DMS 273 (cell line): ENCODE measurements at regions not wholly inside any gene's neighbourhood (a gene's known extent, or its start where the extent isn't known, plus 50 kb on each side); places are given as distances from the start of the nearest gene placed in this dataset.
"Not testable (repeated sequence)": the region's sequence is repeated elsewhere in the genome, so short reads cannot be mapped to it uniquely, and the experiment has no call there.

Experiments used
- DNase-seq: peaks from one replicate; lab custom pipeline; 2025; ENCODE audit not compliant: unreplicated experiment; lab: John Stamatoyannopoulos, UW

DNA sequence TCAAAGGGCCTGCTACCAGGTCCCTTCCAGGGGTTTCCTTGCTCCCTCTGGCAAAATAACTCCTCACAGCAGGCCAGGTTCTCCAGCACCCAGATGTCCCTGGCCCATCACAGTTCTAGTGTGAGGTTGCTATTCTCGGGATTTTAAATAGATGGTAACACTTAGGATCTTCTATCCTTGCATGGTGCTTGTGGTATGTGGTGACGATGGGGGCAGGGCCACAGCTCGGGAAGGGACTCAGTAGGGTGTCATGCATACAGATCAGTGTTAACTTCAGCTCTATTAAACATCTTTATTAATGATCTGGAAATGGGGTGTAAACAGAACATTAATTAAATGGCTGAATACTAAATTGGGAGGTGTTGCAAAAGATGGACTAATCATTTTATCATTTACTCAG, 323.8 kb downstream of the QKI start:
- DNase-seq: no peak

DNA sequence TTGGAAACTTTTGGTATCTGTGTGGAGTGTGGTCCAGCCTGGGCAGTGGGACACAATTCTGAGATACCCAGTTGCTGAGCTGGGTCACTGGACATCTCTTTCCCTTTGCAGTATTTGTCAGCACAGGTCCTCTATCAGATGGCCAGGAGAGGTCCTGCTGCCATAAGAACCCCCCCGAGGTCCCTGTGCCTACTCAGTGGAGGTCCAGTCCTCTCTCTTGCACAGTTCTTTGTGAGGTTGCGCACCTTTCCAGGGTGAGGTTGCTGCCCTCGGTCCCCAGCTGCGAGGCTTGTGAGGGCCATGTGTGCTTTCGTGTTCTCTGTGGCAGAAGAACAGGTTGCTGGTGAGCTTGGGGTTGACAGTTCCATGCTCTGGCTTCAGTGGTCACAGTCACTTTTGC, 320.6 kb downstream of the QKI start:
- DNase-seq: no peak

DNA sequence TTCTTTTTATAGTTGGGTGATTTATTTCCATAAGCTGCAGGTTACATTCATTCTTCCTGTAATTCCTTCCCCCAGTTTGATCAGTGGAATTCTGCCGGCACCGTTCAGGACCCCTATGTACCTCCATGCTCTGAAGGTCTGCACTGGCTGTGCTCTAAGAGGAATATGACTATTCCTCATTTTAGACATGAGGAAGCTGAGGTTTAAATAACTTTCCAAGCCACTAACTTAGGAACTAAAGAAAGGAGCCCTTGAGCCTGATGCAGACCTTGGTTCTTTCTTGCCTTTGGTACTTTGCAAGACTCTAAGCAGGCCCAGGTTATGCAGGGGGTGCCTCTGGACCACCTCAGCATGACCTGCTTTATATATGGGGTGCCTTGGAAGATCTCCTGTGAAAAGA, 318.5 kb downstream of the QKI start:
- no peak for DNase-seq

DNA sequence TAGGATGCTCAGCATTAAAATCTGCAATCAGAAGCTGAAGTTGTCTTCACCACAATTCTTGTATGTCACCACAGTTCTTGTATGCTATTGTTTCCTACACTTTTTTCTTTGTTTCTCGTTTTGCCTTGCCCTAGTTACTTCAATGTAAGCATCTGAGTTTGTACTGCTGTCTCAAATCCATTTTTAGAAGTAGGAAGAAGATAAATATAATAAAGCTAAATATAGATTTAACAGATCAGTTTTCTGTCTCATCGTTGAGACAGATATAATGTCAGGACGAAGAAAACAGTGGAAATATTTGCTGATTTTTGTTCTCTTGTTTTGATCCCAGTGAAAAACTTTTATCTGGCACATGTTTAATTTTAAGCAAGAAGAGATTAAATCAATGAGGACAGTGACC, 318.0 kb downstream of the QKI start:
- no peak for DNase-seq

DNA sequence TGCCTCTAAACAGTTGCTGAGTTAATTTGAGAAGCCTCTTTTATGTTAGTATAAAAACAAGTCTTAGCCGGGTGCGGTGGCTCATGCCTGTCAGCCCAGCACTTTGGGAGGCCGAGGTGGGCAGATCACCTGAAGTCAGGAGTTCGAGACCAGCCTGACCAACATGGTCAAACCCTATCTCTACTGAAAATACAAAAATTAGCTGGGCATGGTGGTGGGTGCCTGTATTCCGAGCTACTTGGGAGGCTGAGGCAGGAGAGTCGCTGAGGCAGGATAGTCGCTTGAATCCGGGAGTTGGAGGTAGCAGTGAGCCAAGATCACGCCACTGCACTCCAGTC, 317.5 kb downstream of the QKI start:
- DNase-seq: not testable (repeated sequence)

DNA sequence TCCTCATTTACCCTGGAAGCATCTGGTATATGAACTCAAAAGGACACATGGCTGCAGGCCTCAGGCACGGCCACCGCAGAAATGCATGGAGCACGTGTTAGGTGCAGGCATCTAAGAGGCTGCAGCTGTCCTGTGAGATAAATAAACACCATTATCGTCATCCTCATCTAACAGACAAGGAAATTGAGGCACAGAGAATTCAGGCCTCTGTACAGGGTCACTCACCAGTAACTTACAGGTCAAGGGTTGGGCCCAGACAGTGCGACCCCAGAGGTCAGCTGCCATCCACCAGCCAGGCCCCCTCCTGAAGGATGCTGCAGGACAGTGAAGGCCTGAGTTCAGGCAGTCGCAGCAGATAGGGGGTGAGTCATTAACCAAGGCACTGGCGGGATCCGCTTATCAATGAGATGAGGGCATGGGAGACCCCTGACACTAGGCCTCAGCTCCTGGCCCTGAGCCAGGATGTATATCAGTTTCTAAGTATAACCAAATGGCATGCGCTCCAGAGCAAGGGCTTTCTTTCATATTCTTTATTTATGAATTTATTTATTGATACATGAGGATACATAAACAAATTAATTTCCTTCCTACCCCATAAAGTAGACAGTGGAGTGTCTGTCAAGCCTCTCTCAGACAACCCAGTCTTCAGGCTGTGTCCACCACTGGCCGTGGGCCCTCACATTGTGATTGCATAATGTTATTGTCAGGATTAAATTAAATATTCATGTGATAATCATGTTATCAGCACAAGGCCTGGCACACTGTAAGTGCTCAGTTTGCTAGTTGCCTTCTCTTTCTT, 316.9 kb downstream of the QKI start:
- DNase-seq: no peak

DNA sequence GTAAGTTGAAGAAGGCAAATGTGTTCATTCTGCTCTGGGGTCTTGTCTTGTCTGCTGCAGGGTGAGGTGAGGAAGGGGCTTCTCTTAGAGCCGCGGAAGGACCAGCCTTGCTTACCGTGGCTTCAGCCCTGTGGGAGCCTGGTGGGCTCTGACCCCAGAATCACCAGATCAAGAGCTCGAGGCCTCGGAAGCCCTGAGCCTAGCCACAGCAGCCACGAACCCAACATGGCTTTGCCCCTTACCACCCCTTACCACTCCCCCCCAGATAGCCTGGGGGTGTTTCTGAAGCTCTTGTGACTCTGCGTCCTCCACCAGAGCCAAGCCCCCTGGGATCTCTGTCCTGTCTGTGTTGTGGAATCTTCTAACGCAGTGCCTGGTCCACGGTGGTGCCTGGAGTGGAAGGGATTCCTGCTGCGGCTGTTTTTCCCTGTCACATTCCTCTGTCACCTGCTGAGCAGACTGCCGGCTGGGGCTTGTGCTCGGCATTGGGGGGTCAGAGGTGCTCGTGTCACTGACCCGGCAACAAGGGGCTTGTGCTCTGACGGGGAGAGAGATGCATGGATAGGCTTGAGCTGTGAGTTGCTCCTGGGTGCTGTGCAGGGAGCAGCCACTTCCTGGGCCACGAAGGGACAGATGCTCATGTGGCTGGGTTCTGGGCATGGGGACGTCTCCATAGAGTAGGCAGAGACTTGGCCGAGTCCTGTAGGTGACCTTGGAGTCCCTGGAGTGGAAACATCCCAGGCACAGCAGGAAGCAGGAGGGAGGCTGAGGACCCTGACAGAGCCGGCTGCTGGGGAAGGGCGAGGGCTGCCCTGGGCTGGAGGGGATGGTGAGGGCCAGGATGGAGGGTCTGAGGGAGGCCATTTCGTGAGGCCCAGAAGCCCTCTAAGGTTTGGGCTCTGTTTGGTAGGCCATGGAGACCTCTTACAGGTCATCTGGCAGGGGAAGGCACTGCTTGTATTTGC, 316.0 kb downstream of the QKI start:
- DNase-seq: no peak

DNA sequence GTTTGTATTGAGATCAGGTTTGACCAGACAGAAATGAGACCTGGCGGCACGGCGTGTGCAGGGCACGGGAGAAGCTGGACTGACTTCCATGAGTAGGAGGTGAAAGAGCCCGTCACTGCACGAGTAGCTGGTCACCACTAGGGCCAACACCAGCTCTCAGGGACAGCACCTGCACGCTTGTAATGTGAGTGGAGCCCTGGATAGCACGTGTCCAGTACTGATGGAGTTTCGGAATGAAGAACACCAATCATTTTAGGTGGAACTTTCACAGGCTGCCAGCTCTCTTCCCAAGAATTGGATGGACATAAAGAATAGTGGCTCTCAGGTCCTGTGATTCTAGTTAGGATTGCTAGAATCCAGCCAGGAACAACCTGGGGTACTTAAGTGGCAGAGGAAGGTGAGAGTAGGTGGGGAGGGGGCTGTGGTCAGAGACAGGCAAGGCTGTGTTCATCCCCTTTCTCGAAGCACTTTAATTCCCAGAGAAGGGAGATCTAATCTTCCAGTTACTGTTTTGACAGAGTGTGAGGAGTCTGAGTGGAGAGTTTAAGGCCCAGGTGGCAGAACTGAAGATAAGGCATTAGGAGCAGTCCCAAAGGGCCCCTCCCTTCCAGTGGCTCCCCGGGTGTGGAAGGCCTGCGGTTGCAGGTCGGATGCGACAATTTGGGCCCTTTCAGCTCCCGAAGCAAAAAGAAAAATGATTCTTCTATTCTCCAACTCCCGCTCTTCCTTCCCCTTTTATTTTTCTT, 314.8 kb downstream of the QKI start:
- no peak for DNase-seq

DNA sequence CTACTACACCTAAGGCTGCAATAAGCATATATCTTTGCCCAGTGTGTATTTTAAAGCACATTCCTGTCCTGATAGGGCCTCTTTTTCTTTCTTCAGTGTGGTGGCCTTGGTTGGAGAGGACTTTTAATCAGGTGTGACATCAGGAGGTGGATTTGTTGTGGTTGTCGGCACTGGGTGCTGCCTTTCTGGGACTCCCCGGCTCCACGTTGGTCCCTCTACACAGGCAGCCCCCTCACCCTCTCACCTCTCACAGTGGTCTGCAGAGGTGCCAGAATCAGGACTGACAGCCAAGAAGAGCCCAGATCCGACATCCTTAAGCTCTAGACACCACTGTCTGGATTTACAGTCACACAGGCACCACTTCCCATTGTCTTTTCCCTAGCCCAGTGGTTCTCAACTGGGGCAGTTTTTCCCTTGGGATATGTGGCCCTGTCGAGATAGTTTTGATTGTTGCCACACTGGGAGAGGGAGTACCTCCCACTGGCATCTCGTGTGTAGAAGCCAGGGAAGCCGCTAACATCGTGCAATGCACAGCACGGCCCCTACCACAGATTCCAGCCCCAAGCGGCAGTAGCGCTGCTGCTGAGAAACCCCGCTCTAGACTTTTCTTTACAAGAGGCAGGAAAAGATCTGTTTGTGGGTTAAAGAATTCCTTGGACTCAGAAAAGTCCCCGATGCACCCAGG, 314.1 kb downstream of the QKI start:
- no peak for DNase-seq

DNA sequence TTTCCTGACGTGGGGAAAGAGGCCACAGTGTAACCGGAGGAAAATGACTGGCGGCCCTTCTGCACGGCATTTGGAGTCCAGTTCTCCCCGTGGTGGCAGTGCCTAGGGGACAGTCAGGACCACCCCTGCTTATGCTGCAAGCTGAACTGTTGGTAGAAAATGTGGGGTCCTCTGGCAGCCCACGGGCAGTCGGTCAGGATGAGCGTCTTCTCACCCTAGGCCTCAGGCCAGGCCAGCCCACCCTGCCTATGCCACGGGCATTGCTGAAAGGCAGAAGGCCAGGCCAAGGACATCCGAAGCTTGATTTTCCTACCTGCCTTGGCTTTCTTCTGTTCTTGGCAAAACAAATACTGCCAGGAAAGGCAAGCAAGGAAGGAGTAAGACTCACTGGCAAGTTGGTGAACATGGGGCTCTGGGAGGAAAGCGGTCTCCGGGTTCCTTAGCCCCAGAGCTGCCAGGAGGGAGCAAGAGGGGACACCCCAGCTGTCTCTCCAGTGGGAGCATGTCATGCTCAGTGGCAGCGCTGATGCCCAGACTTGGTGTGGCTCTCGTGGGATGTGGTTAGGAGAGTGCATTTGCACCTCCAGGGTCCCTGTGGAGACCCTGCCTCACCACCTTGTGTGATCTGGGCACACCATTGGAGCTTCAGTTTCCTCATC, 311.6 kb downstream of the QKI start:
- DNase-seq: no peak

DNA sequence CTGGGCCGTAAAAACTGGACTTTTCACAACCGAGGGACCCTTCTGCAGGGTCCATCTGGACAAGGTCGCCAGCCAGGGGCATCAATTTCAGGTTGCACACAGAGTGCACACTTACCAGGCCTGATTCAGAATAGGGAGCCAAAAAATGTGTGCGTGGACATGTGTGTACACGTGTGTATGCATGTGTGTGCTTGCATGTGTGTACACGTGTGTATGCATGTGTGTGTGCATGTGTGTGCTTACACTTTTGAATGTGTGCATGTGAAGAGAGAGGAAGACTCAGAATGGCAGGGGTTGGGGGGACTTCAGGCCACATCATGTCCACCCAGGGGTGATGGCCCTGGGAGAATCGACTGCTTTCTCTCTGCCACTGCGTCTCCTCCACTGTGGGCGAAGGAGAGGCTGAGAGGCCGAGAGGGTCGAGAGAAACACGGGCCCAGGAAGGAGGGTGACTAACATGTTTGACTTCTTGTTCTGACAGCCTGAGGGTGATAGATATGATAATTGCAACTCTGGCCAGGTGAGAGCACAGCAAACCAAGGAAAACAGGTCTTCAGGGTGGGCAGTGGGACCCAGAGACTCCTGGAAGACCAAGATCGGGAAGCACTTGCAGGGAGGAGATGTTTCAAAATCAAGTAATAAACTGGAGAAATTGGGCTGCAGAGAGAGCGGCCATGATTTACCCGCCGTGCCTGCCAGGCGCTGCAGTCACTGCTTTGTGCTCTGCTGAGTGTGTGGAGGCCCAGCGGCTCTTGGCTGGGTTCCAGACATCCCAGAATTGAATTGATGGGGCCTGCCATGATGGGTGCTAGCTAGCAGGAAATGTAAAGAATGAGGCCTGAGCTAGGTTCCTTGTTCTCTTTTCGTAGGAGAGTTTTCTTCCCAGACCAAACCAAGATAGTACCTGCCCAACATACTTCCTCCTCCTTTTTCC, 310.8 kb downstream of the QKI start:
- no peak for DNase-seq

DNA sequence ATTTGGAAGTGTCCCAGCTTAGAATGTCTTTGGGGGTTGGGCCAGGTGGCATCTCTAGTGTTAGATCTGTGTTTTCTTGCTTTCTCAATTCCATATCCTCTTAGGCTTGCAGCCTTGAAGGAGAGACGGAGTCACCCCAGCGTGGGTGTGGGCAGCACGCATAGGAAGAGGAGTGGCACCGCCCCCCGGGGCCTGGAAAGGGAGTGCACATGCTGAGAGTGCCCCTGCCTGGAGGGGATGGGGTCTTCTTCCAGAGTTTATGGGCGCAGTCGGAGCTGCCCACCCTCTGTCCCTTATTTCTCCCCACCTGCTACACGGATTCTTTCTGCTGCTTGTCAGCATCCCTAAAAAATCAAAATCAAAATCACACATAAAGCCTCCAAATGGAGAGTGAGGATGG, 309.7 kb downstream of the QKI start:
- no peak for DNase-seq

DNA sequence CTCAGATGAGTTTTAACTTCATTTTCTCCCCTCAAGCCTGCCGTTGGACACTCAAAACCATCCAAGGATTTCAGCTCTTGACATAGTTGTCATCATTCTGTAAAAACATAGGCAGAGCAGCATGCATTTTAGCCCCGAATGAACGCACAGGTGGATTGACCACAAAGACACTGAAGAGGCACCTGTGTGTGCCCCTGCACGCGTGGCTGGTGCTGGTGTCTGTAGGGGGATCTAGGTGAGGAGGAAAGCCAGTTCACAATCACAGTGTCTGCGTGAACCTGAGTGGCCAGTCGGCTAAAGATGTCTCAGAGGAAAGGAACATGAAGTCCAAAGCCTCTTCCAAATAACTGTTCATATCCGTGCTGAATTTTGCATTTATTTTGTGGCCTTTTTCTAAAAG, 309.2 kb downstream of the QKI start:
- no peak for DNase-seq

DNA sequence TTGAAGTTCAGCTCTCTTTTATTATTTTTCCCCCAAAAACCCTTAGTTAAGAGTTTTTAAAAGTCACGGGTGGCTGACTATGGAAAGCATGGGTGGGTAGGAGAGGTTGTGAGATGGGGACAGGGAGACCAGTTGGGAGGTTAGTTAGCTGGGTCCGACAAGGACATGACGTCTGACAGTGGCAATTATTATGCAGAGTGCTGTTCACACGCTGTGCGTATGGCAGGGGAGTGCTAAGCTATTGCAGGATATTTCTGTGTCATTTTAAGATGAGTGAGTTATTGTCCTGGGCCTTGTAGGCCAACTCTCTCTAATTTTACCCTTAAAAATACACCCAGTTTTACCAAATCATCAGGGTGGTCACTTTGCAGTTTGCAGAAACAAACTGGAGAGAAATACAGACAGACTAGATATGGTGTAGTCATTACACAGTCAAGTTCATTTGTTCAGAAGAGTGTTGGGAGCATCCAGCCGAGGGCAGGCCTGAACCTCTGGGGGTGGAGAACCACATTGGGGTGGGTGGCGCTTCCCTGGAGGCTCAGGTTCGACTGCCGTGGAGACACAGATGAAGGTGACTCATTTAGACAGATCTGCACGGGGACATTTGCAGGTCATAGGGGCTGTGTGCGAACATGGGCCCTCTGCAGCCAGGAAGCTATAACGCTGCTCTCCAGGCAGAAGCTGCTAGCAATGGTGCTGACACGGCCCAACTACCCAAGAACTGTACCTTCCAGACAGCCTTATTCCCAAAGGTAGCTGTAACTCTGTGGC, 307.6 kb downstream of the QKI start:
- DNase-seq: no peak

DNA sequence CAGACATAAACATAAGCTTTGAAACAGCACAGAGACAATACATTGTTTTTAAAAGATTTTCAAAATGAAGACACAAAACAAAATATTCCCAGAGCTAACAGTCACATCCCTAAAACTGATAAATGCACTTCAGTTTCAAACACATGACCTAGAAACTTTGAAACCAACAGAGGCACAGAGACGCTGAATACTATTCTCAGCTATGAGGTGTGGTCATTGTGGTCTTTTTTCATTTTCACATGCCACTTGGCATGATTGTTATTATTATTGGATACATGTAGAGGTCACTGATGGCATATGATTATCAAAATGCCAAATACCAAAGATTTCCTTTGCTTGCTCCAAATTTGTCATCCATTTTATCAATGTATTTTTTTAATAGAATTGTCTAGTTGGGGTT, 306.9 kb downstream of the QKI start:
- no peak for DNase-seq

DNA sequence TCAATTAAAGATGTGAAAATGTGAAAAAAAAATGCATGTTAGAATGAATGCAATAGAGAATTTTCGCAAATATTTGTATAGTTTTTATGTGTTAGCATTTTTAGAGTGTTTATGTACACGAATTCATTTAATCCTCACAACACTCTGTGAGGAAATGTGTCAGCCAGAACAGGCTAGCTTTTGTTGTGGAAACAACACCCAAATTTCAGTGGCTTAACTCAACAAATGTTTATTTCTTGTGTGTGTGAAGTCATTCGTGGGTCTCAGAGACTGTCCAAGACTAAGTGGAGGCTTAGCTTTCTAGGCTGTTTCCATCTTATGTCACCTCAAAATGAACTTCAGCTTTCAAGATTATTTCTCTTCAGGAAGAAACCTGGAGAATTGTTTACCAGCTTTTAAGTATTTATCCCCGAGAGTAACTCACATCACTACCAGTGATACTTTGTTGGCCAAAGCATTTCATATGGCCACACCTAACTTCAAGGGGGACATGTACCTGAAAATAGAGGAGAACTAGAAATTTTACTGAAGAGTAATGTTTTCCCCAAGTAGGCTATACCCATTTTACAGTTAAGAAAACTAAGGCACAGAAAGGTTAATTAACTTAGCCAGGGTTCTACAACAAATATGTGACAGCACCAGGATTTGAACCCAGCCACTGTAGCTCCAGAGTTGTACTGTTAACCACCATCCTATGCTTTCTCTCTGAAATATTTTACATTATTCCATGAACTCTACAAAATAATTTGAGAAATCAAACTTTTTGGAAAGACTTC, 306.1 kb downstream of the QKI start:
- no peak for DNase-seq

DNA sequence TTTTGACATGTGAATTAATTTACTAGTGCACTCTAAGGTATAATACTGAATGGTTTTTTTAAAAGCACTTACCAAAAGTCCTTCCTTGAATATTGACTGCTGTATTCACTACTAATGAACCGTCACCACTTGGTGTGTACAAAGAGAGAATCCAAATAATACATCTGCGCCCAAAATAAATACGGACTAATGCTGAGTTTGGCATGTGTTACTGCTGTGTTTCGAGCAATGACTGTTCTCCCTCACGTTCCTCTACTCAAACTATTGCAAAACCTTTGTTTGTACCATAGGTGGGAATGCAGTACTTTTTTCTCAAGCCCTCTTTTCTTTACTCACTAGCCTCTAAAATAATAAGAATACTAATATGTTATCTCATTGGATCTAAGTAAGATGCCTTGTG, 305.5 kb downstream of the QKI start:
- DNase-seq: no peak
